Stimulated activated CD8-positive, alpha-beta memory T cell treated with anti-CD3 and anti-CD28 coated beads, Interleukin-2, amount 100 ng/mL, for 1 hour (primary cell): ENCODE measurements at regions not wholly inside any gene's neighbourhood (a gene's known extent, or its start where the extent isn't known, plus 50 kb on each side); places are given as distances from the start of the nearest gene placed in this dataset.

Experiments used
- DNase-seq, 2 donors: peaks; one replicate each; pipeline ENCODE4 v3.0.0-alpha.2; 2020; ENCODE audit warnings: low read depth in 2 of 2

DNA sequence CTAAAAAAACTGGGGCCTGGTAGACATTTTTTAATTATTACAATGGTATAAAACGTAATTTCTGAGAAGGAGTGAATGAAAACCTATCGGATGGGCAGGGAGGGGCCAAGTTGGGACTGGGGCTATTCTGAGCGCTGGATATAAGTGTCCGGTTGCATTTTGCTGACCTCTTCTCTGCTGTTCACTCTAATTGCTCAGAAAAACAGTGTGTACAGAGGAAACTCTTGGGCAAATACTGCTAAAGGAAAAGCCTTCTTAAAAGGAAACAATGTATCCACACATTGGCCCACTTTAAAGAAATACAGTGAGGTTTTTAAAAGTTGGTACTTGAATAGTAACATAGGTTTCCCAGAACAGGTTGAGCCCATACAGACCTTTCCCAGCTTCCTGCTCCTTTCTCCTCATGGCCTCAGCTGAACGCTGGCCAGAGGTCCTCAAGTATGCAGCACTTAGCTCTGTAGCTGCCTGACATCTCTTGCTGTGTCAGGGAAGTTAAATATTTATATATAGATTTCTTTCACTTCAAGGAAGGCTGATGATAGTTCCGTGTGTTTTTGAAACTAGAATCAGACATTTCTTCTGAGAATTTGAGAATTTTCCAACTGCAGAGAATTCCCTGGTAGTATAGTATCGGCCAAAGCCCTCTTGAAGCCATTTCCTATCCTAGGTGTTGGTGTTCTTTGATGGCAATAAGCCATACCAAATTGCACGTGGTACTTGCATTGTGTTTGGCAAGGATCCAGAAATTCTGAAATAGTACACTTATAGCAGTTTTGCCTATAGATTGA lies 97.1 kb upstream of the SLC4A4 start:
- no peak for DNase-seq

GRCh38 chr4:71243091-71243833 lies 95.6 kb upstream of the SLC4A4 start:
- DNase-seq, result no peak

DNA sequence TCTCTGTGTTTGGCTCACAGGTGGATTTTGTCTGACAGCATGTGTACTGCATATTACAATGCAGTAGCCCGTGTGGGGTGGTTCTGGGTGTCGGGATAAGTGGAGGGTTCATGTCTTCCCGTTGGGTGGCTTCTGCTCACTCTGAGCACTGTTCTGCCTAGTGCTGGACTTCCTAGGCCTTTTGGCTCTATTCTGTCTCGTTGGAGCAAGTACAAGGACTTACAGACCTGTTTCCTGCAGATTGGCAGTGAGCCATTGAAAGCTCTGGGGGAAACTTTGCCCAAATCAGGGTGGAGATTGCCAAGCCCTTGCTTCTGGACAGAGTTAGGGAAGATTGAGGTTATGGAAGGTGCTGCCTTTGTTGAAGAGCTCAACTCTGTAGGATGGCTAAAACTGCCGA lies 91.1 kb upstream of the SLC4A4 start:
- DNase-seq, result no peak

DNA sequence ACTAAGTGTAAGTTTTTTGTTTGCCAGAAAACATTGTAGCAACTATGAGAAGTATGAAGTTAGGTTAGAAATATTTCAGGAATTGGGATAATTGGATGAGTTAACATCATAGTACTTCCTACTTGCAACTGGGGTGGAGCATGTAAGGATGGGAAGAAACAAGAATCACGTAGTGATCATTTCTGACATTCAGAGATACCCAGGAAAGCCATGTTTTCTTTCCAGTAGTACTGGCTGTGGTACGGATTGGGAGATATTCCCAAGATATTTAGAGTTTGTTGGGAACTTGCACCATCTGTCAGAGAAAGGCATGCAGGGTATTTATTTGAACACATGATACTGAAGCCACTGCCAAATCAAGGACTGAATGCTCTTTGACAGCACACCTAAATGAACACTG lies 87.6 kb upstream of the SLC4A4 start:
- no peak for DNase-seq

GRCh38 chr4:71253545-71253944 lies 85.3 kb upstream of the SLC4A4 start:
- no peak for DNase-seq

GRCh38 chr4:71254451-71255012 lies 84.3 kb upstream of the SLC4A4 start:
- no peak for DNase-seq

DNA sequence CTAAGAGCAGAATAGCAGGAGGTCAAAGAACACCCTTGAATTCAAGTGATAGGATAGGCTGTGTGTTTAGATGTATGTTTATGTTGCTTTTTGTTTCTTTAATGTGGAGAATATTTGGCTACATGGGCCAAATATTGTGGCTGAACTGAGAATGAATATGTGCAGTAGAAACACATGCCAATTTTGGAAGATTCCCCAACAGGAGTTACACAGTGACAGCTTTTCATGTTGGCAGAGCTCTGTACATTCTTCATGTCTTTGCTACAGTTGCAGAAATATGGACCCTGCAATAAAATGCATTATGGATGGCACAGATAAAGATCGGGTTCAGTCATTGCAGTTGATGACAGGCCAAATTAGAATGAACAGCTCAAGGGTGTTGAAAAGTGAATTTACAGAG lies 82.8 kb upstream of the SLC4A4 start:
- DNase-seq, result no peak

GRCh38 chr4:71257761-71258160 lies 81.1 kb upstream of the SLC4A4 start:
- DNase-seq, result no peak

- DNase-seq, result no peak
Measured at GRCh38 chr4:71258323-71258722, 80.5 kb upstream of the SLC4A4 start.

- no peak for DNase-seq
Measured at GRCh38 chr4:71259280-71259679, 79.5 kb upstream of the SLC4A4 start.

GRCh38 chr4:71259911-71260331 lies 78.9 kb upstream of the SLC4A4 start:
- DNase-seq, result no peak

DNA sequence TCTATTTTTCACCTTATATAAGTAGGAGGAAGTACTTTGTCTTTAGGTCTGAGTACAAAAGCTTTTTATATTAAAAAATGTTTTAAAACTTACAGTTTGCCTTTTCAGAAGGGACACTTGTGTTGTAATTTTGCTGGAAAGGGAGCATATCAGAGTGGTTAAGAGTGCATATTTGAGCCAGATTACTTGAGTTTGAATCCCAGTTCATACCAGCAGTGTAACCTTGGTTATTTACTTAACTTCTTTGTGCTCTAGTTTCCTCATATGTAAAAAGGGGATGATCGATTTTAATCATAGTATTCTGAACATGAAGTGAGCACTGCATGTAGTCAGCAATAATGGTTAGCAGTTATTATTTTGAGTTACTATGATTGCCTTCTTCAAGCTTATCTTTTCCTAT lies 78.3 kb upstream of the SLC4A4 start:
- DNase-seq, result no peak

- DNase-seq, result no peak
Measured at GRCh38 chr4:71261001-71261400, 77.8 kb upstream of the SLC4A4 start.

DNA sequence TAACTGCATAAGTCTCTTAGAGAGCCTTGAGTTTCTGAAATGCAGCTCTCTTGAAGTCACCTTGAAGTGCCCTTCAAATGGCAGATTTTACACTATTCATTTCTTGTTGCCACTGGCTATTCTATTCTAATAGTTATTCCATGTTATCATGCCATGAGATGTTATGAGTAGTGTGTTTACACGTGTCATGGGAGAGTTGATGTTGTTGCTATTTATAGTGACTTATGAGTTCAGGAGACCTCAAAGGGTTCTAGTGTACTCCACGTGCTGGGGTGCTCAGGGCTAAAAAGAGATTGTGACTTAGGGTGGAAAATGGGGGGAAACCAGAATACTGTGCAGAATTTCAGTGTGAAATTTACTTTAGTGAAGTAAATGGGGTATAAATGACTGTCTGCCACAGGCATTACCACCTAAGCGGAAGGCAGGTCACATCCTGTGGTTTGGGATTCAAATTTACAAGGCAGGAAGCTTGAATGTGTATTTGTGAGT lies 77.1 kb upstream of the SLC4A4 start:
- no peak for DNase-seq

DNA sequence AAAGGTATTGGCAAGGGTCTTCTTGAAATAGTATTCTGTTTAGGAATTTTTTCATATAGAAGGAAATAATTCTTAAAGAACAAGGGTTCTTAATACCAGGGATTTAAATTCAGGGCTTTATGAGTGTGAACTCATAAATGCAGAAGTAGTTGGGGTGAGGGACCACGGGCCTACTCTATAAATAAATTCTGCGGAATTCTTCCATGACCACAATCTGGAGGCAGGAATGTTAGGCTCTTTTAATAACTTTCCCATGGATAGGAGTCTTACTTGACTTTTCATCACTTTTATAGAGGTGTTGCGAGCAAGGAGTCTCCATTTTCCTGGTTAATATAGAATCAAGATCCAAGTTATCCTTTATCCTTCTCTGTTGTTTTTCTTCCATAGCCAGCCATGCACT lies 76.7 kb upstream of the SLC4A4 start:
- no peak for DNase-seq

GRCh38 chr4:71266090-71266794 lies 72.6 kb upstream of the SLC4A4 start:
- no peak for DNase-seq

GRCh38 chr4:71267244-71267643 lies 71.6 kb upstream of the SLC4A4 start:
- no peak for DNase-seq

GRCh38 chr4:71268166-71268565 lies 70.7 kb upstream of the SLC4A4 start:
- no peak for DNase-seq

- DNase-seq, result no peak
Measured at GRCh38 chr4:71269233-71269632, 69.6 kb upstream of the SLC4A4 start.

- no peak for DNase-seq
Measured at GRCh38 chr4:71270901-71271300, 67.9 kb upstream of the SLC4A4 start.

- DNase-seq, result no peak
Measured at GRCh38 chr4:71272976-71273375, 65.8 kb upstream of the SLC4A4 start.

GRCh38 chr4:71275004-71275403 lies 63.8 kb upstream of the SLC4A4 start:
- DNase-seq, result no peak
